Neural cell (in vitro differentiated cells): ENCODE measurements at regions not wholly inside any gene's neighbourhood (a gene's known extent, or its start where the extent isn't known, plus 50 kb on each side); places are given as distances from the start of the nearest gene placed in this dataset.

Experiments used
- H2AFZ ChIP-seq: fragments of 200-600, 300-800 bp; sonication (generic), shearing (Covaris generic); 2 replicates; pipeline ENCODE4 v1.6.0; 2014; ENCODE audit warnings: low read depth, mild to moderate bottlenecking, antibody characterized with exemption, low read length, moderate library complexity
- H3F3A ChIP-seq: fragments of 200-600 bp; shearing (Covaris generic); 2 replicates; pipeline ENCODE4 v1.6.1; 2016; ENCODE audit warnings: mild to moderate bottlenecking, moderate library complexity, mixed read lengths, antibody characterized with exemption, low read length; ENCODE audit not compliant: insufficient read depth, poor library complexity, severe bottlenecking
- H3K27ac ChIP-seq: fragments of 200-600, 300-800 bp; sonication (generic), shearing (Covaris generic); 2 replicates; pipeline ENCODE4 v1.5.1; 2014; ENCODE audit warnings: mild to moderate bottlenecking, low read length, moderate library complexity
- H3K27me3 ChIP-seq: fragments of 300-800, 200-600 bp; sonication (generic), shearing (Covaris generic); 2 replicates; pipeline ENCODE4 v1.6.0; 2014; ENCODE audit warnings: mild to moderate bottlenecking, low read depth, low read length, moderate library complexity; ENCODE audit not compliant: insufficient read depth
- H3K36me3 ChIP-seq: fragments of 300-800, 200-600 bp; sonication (generic), shearing (Covaris generic); 2 replicates; pipeline ENCODE4 v1.5.1; 2014; ENCODE audit warnings: mild to moderate bottlenecking, antibody characterized with exemption, low read length, moderate library complexity; ENCODE audit not compliant: insufficient read depth
- H3K4me2 ChIP-seq: fragments of 300-800, 200-600 bp; sonication (generic), shearing (Covaris generic); 2 replicates; pipeline ENCODE4 v1.6.0; 2014; ENCODE audit warnings: mild to moderate bottlenecking, low read length
- H3K4me3 ChIP-seq: fragments of 300-800, 200-600 bp; sonication (generic), shearing (Covaris generic); 2 replicates; pipeline ENCODE4 v1.5.1; 2014; ENCODE audit warnings: mild to moderate bottlenecking, low read length, moderate library complexity
- H3K79me2 ChIP-seq: fragments of 200-600 bp; shearing (Covaris generic); replicated peaks from 2 replicates; pipeline ENCODE4 v1.6.0; 2014; ENCODE audit warnings: mild to moderate bottlenecking, low read length, moderate library complexity; ENCODE audit not compliant: insufficient read depth
- H3K9ac ChIP-seq: fragments of 300-800, 200-600 bp; sonication (generic), shearing (Covaris generic); 2 replicates; pipeline ENCODE4 v1.6.1; 2016; ENCODE audit warnings: mild to moderate bottlenecking, low read length, mixed read lengths
- H3K9me2 ChIP-seq: fragments of 200-600 bp; shearing (Covaris generic); 2 replicates; pipeline ENCODE4 v1.6.1; 2016; ENCODE audit warnings: mild to moderate bottlenecking, low read length, mixed read lengths; ENCODE audit not compliant: insufficient read depth
- H3K9me3 ChIP-seq: fragments of 200-600, 300-800 bp; sonication (generic), shearing (Covaris generic); 2 replicates; pipeline ENCODE4 v1.6.1; 2016; ENCODE audit warnings: mild to moderate bottlenecking, mixed run types, low read length, moderate library complexity, mixed read lengths
- H4K20me1 ChIP-seq: fragments of 200-600 bp; shearing (Covaris generic); 2 replicates; pipeline ENCODE4 v1.6.1; 2016; ENCODE audit warnings: mild to moderate bottlenecking, mixed run types; ENCODE audit not compliant: insufficient read depth
- EP300 ChIP-seq: fragments of 450-650 bp; conservative IDR thresholded peaks from 2 replicates; pipeline ENCODE4 v1.6.1; 2014; ENCODE audit warnings: antibody characterized with exemption, mild to moderate bottlenecking, moderate library complexity; ENCODE audit not compliant: poor library complexity, severe bottlenecking
- EZH2 ChIP-seq: fragments of 200-600, 300-800 bp; shearing (Covaris generic), sonication (generic); IDR thresholded peaks from 2 replicates; pipeline ENCODE4 v1.6.1; 2014; ENCODE audit warnings: antibody characterized with exemption, low read length, borderline replicate concordance, mild to moderate bottlenecking; ENCODE audit not compliant: insufficient read depth, poor library complexity, severe bottlenecking
- MXI1 ChIP-seq: fragments of 450-650 bp; conservative IDR thresholded peaks from 2 replicates; pipeline ENCODE4 v1.6.1; 2014; ENCODE audit warnings: antibody characterized with exemption, mild to moderate bottlenecking; ENCODE audit not compliant: poor library complexity, severe bottlenecking
- POLR2AphosphoS5 ChIP-seq: IDR thresholded peaks from 2 replicates; pipeline ENCODE4 v1.6.1; 2012
- RAD21 ChIP-seq: fragments of 450-650 bp; conservative IDR thresholded peaks from 2 replicates; pipeline ENCODE4 v1.6.1; 2014; ENCODE audit warnings: antibody characterized with exemption, mild to moderate bottlenecking, moderate library complexity
- SMC3 ChIP-seq: fragments of 450-650 bp; conservative IDR thresholded peaks from 2 replicates; pipeline ENCODE4 v1.6.1; 2014; ENCODE audit warnings: antibody characterized with exemption, mild to moderate bottlenecking, moderate library complexity; ENCODE audit not compliant: poor library complexity
- TAF1 ChIP-seq: IDR thresholded peaks from 2 replicates; pipeline ENCODE4 v1.6.1; 2012; ENCODE audit warnings: low read depth
- TF ChIP-seq, protein P1 (sequence below): fragments of 450-650 bp; IDR thresholded peaks from 2 replicates; pipeline ENCODE4 v1.5.1; 2014; ENCODE audit warnings: antibody characterized with exemption, mild to moderate bottlenecking, moderate library complexity; ENCODE audit not compliant: poor library complexity, severe bottlenecking
- TF ChIP-seq, protein P2 (sequence below): IDR thresholded peaks from 2 replicates; pipeline ENCODE4 v1.6.1; 2012; ENCODE audit warnings: borderline replicate concordance

DNA sequence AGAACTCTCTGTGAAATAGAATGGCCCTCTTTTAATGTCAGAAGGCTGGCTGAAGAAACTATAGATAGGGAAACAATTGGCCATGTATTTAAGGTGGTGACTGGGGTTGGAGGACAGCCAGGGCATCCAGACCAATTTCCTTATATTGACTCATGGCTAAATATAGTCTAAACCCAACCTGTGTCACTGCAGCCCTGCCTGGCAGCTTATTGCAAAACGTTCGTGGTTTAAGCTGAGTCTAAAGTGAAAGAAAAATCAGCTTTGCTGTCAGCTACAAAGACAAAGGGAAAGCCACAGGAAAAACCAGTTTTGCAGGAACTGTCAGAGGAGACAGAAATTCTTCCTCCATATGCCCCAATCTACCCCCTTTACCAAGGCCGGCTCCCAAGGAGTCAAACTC lies 902.8 kb upstream of the NDST4 start:
- H3K9me3 ChIP-seq = peaks cover 3% of the 10 kb centered on the region
- H3K9ac ChIP-seq = no peak overlapping the region

DNA sequence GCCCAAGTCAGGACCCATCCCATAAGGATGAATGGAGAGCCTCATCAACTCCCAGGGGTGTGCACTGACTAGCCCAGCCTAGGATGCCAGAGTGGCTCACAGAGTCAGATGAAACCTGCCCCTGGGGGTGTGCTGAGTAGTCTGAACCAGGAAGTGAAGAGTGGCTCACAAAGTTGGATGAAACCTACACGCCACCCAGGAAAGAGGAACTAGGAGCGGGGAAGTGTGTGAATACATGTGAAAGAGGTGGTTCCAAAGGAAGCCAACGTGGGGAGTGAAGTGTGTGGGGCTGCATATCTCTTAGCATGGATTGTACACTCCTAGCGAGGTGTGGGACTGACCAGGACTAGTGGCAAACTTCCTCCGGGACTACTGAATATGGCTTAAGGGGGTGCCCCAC lies 902.1 kb upstream of the NDST4 start:
- no peaks in the 10 kb centered on the region for H3K79me2 ChIP-seq
- no peaks in the 10 kb centered on the region for H3K27me3 ChIP-seq
- H3K9me3 ChIP-seq = peaks cover 3% of the 10 kb centered on the region
- H3K4me2 ChIP-seq = no peak overlapping the region
- no peaks in the 10 kb centered on the region for H3F3A ChIP-seq
- no peak overlapping the region for H2AFZ ChIP-seq
- no peak overlapping the region for H3K27ac ChIP-seq
- H3K36me3 ChIP-seq = no peaks in the 10 kb centered on the region
- H4K20me1 ChIP-seq = no peaks in the 10 kb centered on the region
- TF ChIP-seq TAF1 (no peak), EP300 (no peak), EZH2 (no peak), SMC3 (no peak), POLR2AphosphoS5 (no peak)
- TF ChIP-seq, protein P1, sequence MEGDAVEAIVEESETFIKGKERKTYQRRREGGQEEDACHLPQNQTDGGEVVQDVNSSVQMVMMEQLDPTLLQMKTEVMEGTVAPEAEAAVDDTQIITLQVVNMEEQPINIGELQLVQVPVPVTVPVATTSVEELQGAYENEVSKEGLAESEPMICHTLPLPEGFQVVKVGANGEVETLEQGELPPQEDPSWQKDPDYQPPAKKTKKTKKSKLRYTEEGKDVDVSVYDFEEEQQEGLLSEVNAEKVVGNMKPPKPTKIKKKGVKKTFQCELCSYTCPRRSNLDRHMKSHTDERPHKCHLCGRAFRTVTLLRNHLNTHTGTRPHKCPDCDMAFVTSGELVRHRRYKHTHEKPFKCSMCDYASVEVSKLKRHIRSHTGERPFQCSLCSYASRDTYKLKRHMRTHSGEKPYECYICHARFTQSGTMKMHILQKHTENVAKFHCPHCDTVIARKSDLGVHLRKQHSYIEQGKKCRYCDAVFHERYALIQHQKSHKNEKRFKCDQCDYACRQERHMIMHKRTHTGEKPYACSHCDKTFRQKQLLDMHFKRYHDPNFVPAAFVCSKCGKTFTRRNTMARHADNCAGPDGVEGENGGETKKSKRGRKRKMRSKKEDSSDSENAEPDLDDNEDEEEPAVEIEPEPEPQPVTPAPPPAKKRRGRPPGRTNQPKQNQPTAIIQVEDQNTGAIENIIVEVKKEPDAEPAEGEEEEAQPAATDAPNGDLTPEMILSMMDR = no peak
- TF ChIP-seq, protein P2, sequence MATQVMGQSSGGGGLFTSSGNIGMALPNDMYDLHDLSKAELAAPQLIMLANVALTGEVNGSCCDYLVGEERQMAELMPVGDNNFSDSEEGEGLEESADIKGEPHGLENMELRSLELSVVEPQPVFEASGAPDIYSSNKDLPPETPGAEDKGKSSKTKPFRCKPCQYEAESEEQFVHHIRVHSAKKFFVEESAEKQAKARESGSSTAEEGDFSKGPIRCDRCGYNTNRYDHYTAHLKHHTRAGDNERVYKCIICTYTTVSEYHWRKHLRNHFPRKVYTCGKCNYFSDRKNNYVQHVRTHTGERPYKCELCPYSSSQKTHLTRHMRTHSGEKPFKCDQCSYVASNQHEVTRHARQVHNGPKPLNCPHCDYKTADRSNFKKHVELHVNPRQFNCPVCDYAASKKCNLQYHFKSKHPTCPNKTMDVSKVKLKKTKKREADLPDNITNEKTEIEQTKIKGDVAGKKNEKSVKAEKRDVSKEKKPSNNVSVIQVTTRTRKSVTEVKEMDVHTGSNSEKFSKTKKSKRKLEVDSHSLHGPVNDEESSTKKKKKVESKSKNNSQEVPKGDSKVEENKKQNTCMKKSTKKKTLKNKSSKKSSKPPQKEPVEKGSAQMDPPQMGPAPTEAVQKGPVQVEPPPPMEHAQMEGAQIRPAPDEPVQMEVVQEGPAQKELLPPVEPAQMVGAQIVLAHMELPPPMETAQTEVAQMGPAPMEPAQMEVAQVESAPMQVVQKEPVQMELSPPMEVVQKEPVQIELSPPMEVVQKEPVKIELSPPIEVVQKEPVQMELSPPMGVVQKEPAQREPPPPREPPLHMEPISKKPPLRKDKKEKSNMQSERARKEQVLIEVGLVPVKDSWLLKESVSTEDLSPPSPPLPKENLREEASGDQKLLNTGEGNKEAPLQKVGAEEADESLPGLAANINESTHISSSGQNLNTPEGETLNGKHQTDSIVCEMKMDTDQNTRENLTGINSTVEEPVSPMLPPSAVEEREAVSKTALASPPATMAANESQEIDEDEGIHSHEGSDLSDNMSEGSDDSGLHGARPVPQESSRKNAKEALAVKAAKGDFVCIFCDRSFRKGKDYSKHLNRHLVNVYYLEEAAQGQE = no peak
- H3K4me3 ChIP-seq = no peak overlapping the region
- no peak overlapping the region for H3K9ac ChIP-seq
- H3K9me2 ChIP-seq = no peaks in the 10 kb centered on the region

More for the DNA sequence above, 902.8 kb upstream of the NDST4 start:
- TF ChIP-seq EZH2 = no peak
- TF ChIP-seq MXI1 = no peak
- TF ChIP-seq POLR2AphosphoS5 = no peak
- no peak for TF ChIP-seq EP300
- no peak for TF ChIP-seq SMC3
- no peak for TF ChIP-seq RAD21
- no peak for TF ChIP-seq TAF1
- TF ChIP-seq, protein P1 = no peak
- TF ChIP-seq, protein P2 = no peak
- Histone ChIP-seq H3K9me2 (no peaks in the 10 kb centered on the region), H3K4me2 (no peak overlapping the region), H2AFZ (no peak overlapping the region), H3K27me3 (no peaks in the 10 kb centered on the region), H3K36me3 (no peaks in the 10 kb centered on the region), H4K20me1 (no peaks in the 10 kb centered on the region), H3K4me3 (no peak overlapping the region), H3F3A (no peaks in the 10 kb centered on the region), H3K79me2 (no peaks in the 10 kb centered on the region), H3K27ac (no peak overlapping the region)
